GM19438 (cell line): ENCODE measurements at regions not wholly inside any gene's neighbourhood (a gene's known extent, or its start where the extent isn't known, plus 50 kb on each side); places are given as distances from the start of the nearest gene placed in this dataset.
"Not testable (repeated sequence)": the region's sequence is repeated elsewhere in the genome, so short reads cannot be mapped to it uniquely, and the experiment has no call there.

Experiments
- ATAC-seq: cut with Tn5 transposase; IDR thresholded peaks from one replicate; pipeline ENCODE4 v1.9.1; 2021; ENCODE audit warnings: low read depth; ENCODE audit not compliant: unreplicated experiment

DNA sequence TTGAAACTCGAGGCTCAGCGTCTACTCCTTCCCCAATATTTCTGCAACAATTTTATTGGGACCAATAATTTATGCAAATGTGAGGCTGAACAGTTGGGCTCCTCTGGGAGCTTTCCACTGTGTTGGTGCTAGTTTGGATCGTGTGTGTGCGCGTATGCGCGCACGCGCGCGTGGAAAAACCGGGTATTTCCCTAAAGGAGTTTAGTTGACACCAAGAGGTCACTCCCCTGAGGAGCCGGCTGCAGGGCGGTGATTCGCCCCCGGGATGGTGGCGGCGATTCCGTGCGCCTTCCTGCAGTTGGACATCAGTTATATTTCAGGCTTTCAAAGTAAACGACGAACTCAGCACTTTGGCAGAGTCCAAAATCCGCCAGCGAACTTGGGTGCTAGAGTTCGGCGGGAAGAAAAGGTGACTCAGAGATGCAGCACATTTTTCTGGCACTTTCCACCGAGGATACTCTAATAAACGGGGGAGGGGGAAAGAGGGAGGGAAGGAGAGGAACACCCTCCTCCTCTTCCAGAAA, 186.5 kb upstream of the FANCL start:
- no peak for ATAC-seq

DNA sequence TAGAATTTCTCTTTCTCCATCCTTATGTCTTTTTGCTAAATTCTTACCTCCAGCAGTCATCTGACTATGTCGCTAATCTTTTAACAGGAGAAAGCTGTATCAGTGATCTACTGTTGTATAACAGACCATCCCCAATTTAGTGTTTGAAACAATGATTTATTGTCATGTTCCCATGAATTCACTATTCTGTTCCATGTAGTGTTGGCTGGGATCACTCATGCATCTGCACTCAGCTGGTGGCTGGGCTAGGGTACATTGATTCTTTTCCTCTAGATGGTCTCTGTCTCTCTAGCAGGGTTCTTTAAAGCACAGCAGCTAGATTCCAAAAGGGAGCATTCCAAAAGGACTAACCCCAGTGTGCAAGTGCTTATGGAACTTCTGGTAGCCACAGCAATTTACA, 184.2 kb upstream of the FANCL start:
- no peak for ATAC-seq

DNA sequence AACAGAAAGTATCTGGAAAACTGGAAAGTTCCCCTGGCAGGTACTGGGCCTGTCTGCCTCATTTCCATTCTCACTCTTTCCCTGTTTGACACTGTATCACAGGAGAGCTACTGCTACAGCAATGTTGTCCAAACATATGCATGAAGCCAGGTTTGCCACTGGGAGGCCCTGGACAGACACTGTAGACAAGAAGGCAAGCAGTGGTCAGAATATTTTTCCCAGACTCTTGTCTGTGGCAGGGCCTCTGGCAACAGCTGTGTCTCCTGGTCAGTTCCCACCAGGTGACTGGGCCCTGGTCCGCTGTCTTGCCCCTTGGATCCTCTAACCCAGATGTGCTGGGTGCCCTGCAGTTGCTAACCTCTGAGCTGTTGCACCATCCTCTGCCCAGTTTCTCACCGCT, 178.9 kb upstream of the FANCL start:
- no peak for ATAC-seq

DNA sequence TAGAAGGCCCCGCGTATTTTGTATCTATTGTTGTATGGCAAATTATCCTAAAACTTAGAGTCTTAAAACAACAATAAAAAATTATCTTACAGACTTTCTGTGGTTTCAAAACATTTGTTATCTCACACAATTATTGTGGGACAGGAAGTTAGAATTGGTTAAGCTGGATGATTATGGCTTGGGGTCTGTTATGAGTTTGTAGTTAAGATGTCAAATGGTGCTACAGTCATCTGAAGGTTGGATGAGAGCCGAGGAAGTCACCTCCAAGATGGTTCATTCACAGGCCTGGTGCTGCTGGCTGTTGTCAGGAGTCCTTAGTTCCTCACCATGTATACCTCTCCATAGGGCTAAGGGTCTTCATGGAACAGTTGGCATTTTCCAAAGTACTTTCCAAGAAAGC, 175.6 kb upstream of the FANCL start:
- no peak for ATAC-seq

DNA sequence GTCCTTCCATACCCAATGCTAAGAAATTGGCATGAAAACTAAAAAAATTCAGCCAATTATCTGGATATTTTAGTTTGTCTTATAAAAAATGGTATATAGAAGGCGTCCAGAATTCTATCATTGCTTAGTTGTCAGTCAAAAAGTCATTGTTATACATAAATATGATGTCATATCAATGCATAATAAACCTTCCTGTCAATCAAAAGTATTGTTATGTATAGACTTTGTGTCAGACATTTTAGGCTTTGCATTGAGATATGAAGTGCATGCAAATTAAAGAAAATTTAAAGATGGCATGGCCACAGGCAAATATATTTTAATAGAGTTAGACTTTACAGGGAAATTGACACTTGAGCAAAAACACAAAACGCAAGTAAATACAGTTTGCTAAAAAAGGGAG, 173.4 kb upstream of the FANCL start:
- no peak for ATAC-seq

DNA sequence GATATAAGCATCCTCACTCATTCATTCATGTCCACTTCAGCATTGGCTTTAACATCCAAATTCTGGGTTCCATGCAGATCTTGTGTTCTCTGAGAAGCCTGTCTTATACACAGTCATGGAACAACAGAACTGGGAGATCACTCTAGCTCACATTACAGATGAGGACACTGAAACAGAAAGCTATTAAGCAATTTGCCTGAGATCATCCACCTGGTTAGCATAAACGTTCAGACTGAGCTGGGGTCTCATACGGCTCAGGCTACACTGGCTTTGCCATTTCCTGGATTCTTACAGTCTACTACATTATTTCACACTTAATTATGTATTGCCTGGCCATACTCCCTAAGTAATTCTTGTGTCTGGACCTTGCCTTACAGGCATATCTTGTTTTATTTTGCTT, 169.4 kb upstream of the FANCL start:
- ATAC-seq, result no peak

DNA sequence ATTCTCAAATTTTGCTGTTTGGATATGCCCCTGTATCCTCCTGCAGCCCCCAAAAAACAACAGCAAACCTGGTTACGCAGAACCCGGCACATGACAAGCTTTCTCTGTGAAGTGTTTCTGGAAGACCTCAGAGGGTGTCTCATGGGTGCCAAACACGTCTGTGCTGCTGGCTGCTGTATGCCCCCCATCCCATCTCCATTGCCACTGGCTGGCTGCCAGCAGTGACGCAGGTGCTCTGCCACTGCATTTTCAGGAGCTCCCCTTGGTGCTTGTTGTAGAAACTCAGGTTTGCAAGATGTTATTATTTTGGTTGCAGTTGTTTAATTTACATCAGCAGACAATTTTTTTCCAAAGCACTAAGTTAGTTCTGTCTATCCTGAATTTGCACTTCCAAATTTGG, 166.4 kb upstream of the FANCL start:
- no peak for ATAC-seq

DNA sequence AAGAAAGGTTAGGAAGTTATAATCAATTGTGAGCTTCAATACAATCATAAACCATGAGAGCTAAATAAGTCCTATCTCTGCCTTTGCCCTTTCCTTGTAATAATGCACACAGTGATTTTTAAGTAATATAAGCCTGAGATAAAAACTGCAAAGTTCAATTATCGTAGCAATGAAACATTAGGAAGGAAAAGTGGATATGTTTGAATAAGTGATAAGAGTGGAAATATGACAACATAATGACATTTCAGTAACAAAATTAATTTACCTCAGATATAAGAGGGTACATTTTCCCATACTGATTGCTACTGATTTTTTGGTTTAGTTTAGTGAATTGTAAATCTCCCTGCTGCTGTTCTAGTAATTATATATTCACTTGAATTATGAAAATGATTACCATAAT, 164.2 kb upstream of the FANCL start:
- ATAC-seq, result no peak

DNA sequence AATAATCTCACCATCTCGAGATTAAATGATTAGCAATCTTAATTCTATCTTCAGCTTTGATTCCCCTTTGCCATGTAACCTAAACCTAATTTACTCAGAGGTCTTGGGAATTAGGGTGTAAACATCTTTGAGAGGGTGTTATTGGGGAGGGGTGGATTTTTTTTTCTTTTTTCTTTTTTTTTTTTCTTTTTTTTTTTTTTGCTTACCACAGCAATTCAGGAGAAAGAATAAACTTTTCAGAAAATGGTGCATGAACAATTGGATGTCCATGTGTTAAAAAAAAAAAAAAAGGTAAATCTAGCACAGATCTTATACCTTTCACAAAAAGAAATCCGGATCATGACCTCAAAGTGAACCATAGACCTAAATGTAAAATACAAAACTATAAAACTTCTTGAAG, 160.8 kb upstream of the FANCL start:
- no peak for ATAC-seq

DNA sequence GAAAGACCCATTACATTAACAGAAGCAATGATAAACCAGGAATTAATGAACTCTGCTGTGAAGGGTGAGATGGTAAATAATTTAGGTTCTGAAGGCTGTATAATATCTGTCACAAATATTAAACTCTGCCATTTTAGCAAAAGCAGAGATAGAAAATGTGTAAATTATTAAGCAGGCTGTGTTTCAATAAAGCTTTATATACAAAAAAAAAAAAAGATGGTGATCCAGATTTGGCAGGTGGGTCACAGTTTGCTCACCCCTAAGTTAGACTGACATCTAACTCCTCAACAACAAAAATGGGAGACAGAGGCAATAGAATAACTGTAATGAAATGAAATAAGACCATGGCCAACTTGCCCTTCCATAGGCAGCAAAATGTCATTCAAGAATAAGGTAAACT, 157.3 kb upstream of the FANCL start:
- no peak for ATAC-seq

DNA sequence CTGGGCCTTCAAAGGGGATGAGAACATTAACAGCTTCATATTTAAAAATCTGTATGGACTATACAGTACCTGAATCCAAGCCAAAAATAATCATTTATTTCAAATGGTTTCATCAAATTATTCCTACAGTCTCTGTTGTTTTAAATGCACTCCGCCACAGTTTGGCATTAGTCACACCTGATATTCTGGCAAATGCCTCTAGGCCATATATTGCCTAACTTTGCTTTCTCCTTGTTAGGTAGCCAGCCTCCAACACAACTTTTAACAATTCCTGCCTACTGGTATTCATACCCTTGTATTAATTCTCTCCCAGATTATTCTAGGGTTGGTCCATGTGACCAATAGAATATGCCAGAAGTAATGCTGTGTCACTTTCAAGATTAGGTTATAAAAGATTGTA, 146.6 kb upstream of the FANCL start:
- no peak for ATAC-seq

DNA sequence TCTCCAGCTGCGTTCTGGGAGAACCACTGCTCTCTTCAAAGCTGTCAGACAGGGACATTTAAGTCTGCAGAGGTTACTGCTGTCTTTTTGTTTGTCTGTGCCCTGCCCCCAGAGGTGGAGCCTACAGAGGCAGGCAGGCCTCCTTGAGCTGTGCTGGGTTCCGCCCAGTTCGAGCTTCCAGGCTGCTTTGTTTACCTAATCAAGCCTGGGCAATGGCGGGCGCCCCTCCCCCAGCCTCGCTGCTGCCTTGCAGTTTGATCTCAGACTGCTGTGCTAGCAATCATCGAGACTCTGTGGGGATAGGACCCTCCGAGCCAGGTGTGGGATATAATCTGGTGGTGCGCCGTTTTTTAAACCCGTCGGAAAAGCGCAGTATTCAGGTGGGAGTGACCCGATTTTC, 145.8 kb upstream of the FANCL start:
- not testable (repeated sequence) for ATAC-seq

DNA sequence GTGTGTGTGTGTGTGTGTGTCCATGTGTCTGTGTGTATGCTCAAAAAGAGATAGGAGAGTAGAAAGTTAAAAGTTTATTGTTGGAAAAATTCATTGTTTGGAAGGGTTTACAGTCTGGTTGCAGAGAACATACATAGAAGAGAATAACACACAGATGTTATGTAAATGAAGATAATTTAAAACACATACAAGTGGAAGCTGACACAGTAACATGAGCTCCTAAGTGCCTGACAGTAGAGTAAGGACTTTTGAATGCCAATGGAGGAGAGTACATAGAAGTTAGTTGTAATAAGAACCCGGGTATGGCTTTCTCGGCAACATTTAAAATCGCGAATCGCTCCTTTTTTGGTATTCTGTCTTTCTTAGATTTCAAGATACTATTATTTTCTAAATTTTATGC, 137.0 kb upstream of the FANCL start:
- ATAC-seq, result no peak

DNA sequence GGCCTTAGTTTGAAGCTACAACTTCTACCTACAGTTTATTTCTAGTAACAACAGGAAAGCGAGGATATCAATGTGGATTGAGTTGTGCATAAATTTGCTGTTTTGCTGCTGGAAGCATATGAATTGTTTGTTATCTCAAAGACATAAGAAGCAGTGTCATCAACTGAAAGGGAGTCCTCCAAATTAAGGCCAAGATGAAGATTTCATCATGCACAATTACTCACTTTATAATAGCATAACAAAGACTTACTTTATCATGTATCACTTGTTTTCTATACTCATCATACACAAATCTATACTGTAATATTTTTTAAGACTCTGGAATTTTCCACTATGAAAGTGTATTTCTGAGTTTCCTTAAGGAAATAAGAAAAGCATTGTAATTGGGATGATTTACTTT, 136.1 kb upstream of the FANCL start:
- no peak for ATAC-seq

DNA sequence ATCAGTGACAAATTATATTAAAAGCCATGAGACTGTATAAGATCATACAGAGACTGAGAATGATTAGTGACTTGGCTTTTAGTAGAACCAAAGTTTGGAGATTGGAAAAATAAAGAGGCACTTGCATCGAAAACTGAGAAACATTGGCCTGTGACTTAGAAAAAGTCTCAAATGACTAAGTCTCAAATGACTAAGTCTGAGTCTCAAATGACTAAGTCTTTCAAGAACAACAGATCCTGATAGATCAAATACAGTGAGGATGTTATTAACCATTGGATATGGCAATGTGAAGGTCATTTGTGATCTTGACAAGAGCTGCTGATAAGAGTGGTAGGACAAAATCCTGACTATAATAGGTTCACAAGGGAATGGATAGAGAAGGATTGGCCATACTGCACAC, 135.5 kb upstream of the FANCL start:
- no peak for ATAC-seq

DNA sequence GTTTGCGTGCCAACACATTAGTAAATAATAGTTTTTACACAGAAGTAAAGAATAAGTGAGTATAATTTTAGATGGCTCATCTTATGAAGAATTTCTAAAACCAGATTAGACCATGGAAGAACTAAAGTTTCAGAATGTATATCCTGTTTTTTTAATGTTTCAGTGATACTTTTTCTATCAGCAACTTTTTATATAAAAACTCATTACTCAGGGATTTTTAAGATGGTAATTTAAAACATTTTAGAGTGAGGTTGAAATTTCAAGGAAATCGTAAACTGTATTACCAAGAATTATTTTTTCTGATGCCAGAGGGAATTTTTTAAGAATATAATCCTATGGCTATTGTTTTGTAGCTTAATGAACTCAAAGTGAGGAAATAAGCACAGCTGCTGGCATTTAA, 128.5 kb upstream of the FANCL start:
- no peak for ATAC-seq

DNA sequence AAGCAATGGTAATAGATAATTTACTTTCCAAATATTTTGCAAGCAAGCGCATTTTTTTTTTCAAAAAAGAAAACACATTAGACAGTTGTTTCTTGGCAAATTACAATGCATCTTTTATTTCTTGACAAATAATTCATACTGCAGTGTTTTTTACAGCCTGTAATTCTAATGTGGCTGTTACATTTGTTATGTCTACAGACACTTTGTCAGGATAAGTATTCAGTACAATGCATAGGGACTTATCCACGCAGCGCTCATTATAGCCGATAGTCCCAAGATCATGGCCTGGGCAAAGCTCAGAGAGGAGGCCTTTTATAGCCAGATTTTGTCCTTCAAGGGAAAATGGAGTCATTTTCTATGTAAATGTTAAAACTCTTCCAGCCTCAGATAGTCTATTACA, 123.0 kb upstream of the FANCL start:
- ATAC-seq, result no peak

DNA sequence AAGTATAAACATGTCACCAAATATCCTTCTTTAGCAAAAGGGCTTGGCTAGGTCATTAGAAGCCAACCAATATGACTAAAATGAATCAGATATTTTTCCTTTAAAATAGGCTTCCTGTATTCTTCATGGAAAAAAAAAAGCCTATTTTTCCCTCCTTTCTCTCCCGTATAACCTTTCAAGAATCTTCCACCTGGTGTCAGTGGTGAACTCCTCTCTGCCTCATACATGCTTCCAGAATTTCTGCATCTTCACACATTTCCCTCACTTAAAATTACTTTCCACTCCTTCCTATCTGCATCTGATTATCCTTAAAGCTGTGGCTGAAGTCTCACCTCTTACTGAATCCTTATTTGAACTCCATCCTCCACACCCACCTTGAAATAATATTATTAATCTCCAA, 116.9 kb upstream of the FANCL start:
- ATAC-seq, result no peak

DNA sequence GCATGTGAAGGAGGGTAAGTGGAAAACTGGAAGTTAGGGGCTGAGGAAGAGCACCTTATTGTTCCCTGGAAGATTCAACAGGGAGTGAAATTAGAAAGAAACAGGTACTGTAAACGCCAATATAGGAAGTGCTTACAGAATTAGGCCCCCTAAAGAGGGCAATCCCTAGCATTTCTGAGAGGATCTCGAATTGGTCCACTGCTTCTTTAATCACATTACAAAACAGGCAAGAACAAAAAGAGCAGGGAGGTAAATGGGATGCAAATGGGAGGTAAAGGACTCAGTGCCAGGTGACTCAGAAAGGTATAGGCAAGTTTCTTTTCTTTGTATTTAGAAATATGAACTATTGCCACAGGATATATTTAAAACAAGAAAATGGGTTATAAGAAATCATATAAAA, 116.4 kb upstream of the FANCL start:
- ATAC-seq, result no peak

DNA sequence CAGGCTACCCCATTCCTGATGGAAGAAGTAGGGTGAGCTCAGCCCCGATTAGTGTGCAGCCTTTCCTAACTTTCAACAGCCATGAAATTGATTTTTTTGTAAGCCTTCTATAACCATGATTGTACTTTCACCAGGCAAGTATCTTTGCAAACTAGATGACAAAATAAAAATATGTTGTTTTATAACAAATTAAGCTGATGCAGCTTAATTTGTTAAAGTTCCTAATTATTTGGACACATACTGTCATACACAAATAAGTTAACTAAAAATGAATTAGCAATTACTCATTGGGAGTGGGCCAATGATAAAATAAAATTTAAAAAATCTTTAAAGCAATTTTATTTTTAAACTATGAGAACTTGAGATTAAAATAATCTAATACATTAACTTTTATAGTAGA, 113.1 kb upstream of the FANCL start:
- ATAC-seq, result no peak

DNA sequence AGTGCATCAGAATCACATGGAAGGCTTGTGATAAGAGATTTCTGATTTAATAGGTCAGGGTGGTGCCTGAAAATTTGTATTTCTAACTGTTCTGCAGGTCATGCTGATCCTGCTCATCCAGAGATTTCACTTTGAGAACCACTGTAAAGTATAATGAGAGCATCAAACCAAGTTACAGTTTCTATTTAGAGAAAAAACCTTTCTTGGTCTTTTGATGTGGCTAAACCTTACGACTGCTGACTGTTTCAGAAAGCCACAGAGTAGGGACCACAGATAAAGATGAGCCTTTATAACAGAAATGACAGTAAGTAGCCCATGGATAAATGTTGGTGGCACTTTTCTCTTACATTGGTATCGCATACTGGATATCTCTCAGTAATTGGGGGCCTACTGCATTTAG, 109.4 kb upstream of the FANCL start:
- no peak for ATAC-seq

DNA sequence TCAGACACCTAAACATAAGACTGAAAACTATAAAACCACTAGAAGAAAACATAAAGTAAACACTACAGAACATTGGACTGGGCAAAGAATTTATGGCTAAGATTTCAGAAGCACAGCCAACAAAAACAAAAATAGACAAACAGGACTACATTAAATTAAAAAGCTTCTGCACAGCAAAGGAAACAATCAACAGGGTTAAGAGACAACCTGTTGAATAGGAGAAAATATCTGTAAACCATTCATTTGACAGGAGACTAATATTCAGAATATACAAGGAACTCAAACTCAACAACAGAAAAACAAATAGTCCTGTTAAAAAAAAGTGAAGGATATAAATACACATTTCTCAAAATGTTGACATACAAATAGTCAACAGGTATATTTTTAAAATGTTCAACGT, 106.7 kb upstream of the FANCL start:
- no peak for ATAC-seq

DNA sequence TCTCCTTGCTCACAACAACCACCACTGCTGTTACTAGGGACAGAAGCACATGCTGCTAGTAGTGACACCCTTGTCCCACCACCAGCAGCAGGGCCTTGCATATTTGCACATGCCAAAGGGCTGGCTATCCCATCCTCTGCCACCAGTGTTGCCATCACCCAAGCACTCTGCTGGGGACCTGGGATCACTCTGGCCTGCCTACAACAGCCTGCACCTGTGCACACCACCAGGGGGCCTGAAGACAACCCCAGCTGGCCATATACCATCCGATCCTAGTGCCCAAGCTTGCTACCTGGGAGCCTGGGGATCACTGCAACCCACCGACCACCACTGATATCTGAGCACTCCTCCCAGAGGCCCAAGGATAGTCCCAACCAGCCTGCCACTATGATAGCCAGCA, 99.9 kb upstream of the FANCL start:
- no peak for ATAC-seq
